IMR-90 (cell line): ENCODE measurements at regions not wholly inside any gene's neighbourhood (a gene's known extent, or its start where the extent isn't known, plus 50 kb on each side); places are given as distances from the start of the nearest gene placed in this dataset.

Experiments used
- ATAC-seq: fragments of 200-7000 bp; cut with Tn5 transposase; 2 replicates; pipeline ENCODE4 v1.9.1; 2020; ENCODE audit warnings: low read depth, mild to moderate bottlenecking, moderate library complexity
- BruUV-seq: library from RNA; stranded (reverse); fragments of 400-500 nt; replicated peaks from 2 replicates; lab custom pipeline; 2021; lab: Mats Ljungman, UMichigan
- CTCF ChIA-PET: fragments of 300-600 bp; formaldehyde crosslinking; extraction: SDS; loops from one replicate; lab custom pipeline; 2021; ENCODE audit warnings: antibody characterized with exemption; lab: Yijun Ruan, JAX
- POLR2A ChIA-PET: fragments of 300-600 bp; sonication (Branson Sonifier 250); formaldehyde crosslinking; loops from one replicate; lab custom pipeline; 2022; ENCODE audit warnings: antibody characterized with exemption; ENCODE audit not compliant: unreplicated experiment; lab: Charles Lee
- DNase-seq: peaks from one replicate; pipeline ENCODE4 v3.0.0; 2013
- H2AFZ ChIP-seq: replicated peaks from 2 replicates; pipeline ENCODE3; 2013; ENCODE audit warnings: low read length, mild to moderate bottlenecking; ENCODE audit not compliant: poor library complexity
- H2AK5ac ChIP-seq: 2 replicates; pipeline ENCODE4 v1.6.1; 2013; ENCODE audit warnings: low read depth, low read length, inconsistent platforms
- H2AK9ac ChIP-seq: replicated peaks from 2 replicates; pipeline ENCODE3; 2013; ENCODE audit warnings: mild to moderate bottlenecking, low read depth, low read length, moderate library complexity; ENCODE audit not compliant: poor library complexity
- H2BK120ac ChIP-seq: 2 replicates; pipeline ENCODE4 v1.6.1; 2013; ENCODE audit warnings: low read depth, low read length, inconsistent platforms
- H2BK15ac ChIP-seq: 3 replicates; pipeline ENCODE4 v1.6.1; 2013; ENCODE audit warnings: low read depth, low read length, inconsistent platforms
- H2BK20ac ChIP-seq: 2 replicates; pipeline ENCODE4 v1.6.1; 2013; ENCODE audit warnings: low read depth, mild to moderate bottlenecking, inconsistent platforms, low read length, moderate library complexity
- H2BK5ac ChIP-seq: 2 replicates; pipeline ENCODE4 v1.6.1; 2013; ENCODE audit warnings: mild to moderate bottlenecking, low read depth, low read length, inconsistent platforms; ENCODE audit not compliant: poor library complexity, severe bottlenecking
- H3K14ac ChIP-seq: replicated peaks from 2 replicates; pipeline ENCODE4 v1.6.1; 2013; ENCODE audit warnings: low read depth, low read length, inconsistent platforms
- H3K18ac ChIP-seq: 2 replicates; pipeline ENCODE4 v1.6.1; 2013; ENCODE audit warnings: low read depth, low read length, control low read depth
- H3K23ac ChIP-seq: 2 replicates; pipeline ENCODE4 v1.6.1; 2013; ENCODE audit warnings: low read depth, low read length, inconsistent platforms
- H3K27ac ChIP-seq: 2 replicates; pipeline ENCODE4 v1.5.1; 2013; ENCODE audit warnings: mild to moderate bottlenecking, control low read depth, low read length; ENCODE audit not compliant: insufficient read depth
- H3K27me3 ChIP-seq: 2 replicates; pipeline ENCODE4 v1.6.1; 2013; ENCODE audit warnings: low read length; ENCODE audit not compliant: control insufficient read depth, insufficient read depth
- H3K36me3 ChIP-seq: 2 replicates; pipeline ENCODE4 v1.6.1; 2013; ENCODE audit warnings: low read length, mixed read lengths; ENCODE audit not compliant: control insufficient read depth, insufficient read depth
- H3K4ac ChIP-seq: 2 replicates; pipeline ENCODE4 v1.6.1; 2013; ENCODE audit warnings: low read depth, low read length, inconsistent platforms
- H3K4me1 ChIP-seq: 2 replicates; pipeline ENCODE4 v1.6.1; 2013; ENCODE audit warnings: low read length, mixed read lengths; ENCODE audit not compliant: control insufficient read depth, insufficient read depth
- H3K4me2 ChIP-seq: 2 replicates; pipeline ENCODE4 v1.6.1; 2013; ENCODE audit warnings: low read depth, mild to moderate bottlenecking, control low read depth, low read length, moderate library complexity
- H3K4me3 ChIP-seq: 2 replicates; pipeline ENCODE4 v1.5.1; 2013; ENCODE audit warnings: low read depth, mild to moderate bottlenecking, control low read depth, low read length, moderate library complexity; ENCODE audit not compliant: insufficient read depth
- H3K56ac ChIP-seq: 2 replicates; pipeline ENCODE4 v1.6.1; 2013; ENCODE audit warnings: low read length, inconsistent platforms; ENCODE audit not compliant: insufficient read depth; ENCODE audit errors: extremely low read depth
- H3K79me1 ChIP-seq, 2 experiments: 2 replicates each; pipeline ENCODE4 v1.6.1; 2013; ENCODE audit warnings: low read length in 2 of 2, inconsistent platforms in 1 of 2, low read depth in 1 of 2
- H3K9ac ChIP-seq: 2 replicates; pipeline ENCODE4 v1.6.1; 2013; ENCODE audit warnings: low read depth, low read length, control low read depth
- H3K9me1 ChIP-seq: 2 replicates; pipeline ENCODE4 v1.6.1; 2013; ENCODE audit warnings: low read length, inconsistent platforms; ENCODE audit not compliant: insufficient read depth
- H3K9me3 ChIP-seq: 2 replicates; pipeline ENCODE4 v1.6.1; 2013; ENCODE audit warnings: low read length; ENCODE audit not compliant: control insufficient read depth, insufficient read depth
- H4K20me1 ChIP-seq: 2 replicates; pipeline ENCODE4 v1.6.1; 2013; ENCODE audit warnings: low read length, inconsistent platforms; ENCODE audit not compliant: insufficient read depth
- H4K5ac ChIP-seq: 2 replicates; pipeline ENCODE4 v1.6.1; 2013; ENCODE audit warnings: mild to moderate bottlenecking, low read depth, low read length, control low read depth
- H4K8ac ChIP-seq, 2 experiments: 2 replicates each; pipeline ENCODE4 v1.6.1; 2013; ENCODE audit warnings: low read depth in 2 of 2, low read length in 2 of 2, control low read depth in 1 of 2, inconsistent platforms in 1 of 2
- H4K91ac ChIP-seq: 2 replicates; pipeline ENCODE4 v1.6.1; 2013; ENCODE audit warnings: low read depth, low read length, inconsistent platforms; ENCODE audit not compliant: insufficient read depth
- CEBPB ChIP-seq: IDR thresholded peaks from 2 replicates; pipeline ENCODE4 v1.6.1; 2012; ENCODE audit warnings: low read depth, low read length, improper control_type of control experiment
- CHD1 ChIP-seq: IDR thresholded peaks from 2 replicates; pipeline ENCODE4 v1.6.1; 2012; ENCODE audit warnings: low read depth, low read length, improper control_type of control experiment
- FOS ChIP-seq: fragments of 150-350 bp; IDR thresholded peaks from 2 replicates; pipeline ENCODE4 v1.6.1; 2016; ENCODE audit warnings: low read depth, low read length
- MAFK ChIP-seq: IDR thresholded peaks from 2 replicates; pipeline ENCODE4 v1.6.1; 2012; ENCODE audit warnings: low read depth, low read length, improper control_type of control experiment
- MAZ ChIP-seq: IDR thresholded peaks from 2 replicates; pipeline ENCODE4 v1.6.1; 2012; ENCODE audit warnings: low read depth, mild to moderate bottlenecking, low read length, improper control_type of control experiment, moderate library complexity, borderline replicate concordance
- MXI1 ChIP-seq: IDR thresholded peaks from 2 replicates; pipeline ENCODE4 v1.6.1; 2012; ENCODE audit warnings: low read depth, mild to moderate bottlenecking, low read length, moderate library complexity, borderline replicate concordance
- NFE2L2 ChIP-seq: fragments of 150-350 bp; IDR thresholded peaks from 2 replicates; pipeline ENCODE4 v1.6.1; 2016; ENCODE audit warnings: low read depth, mild to moderate bottlenecking, low read length
- RAD21 ChIP-seq: IDR thresholded peaks from 2 replicates; pipeline ENCODE4 v1.6.1; 2012; ENCODE audit warnings: low read length, improper control_type of control experiment
- RCOR1 ChIP-seq: IDR thresholded peaks from 2 replicates; pipeline ENCODE4 v1.6.1; 2012; ENCODE audit warnings: mild to moderate bottlenecking, low read length, improper control_type of control experiment; ENCODE audit not compliant: insufficient replicate concordance
- RFX5 ChIP-seq: IDR thresholded peaks from 2 replicates; pipeline ENCODE4 v1.8.0; 2012; ENCODE audit warnings: low read depth, mild to moderate bottlenecking, low read length, moderate library complexity
- SMC3 ChIP-seq: fragments of 150-350 bp; IDR thresholded peaks from 2 replicates; pipeline ENCODE4 v1.6.1; 2016; ENCODE audit warnings: low read depth, mild to moderate bottlenecking, antibody characterized with exemption, low read length, moderate library complexity
- USF2 ChIP-seq: fragments of 150-350 bp; IDR thresholded peaks from 2 replicates; pipeline ENCODE4 v1.6.1; 2017; ENCODE audit warnings: mild to moderate bottlenecking, antibody characterized with exemption, low read length, low read depth
- WGBS, 2 experiments: methylation state at CpG; one replicate each; pipeline versions ENCODE4 v1.1.5 to v1.1.7; 2013; ENCODE audit warnings: missing lambda C conversion rate in 2 of 2; ENCODE audit not compliant: insufficient read length in 1 of 2; ENCODE audit errors: extremely low coverage in 2 of 2; 5-methylcytosine and 5-hydroxymethylcytosine counted together
- dilution Hi-C: fragments of 300-500 bp; cut with HindIII; formaldehyde crosslinking; loops from one replicate; pipeline ENCODE4 v1.14.3; 2018; ENCODE audit warnings: low sequenced_read_pairs; ENCODE audit not compliant: unreplicated experiment
- in situ Hi-C: fragments of 300-500 bp; cut with MboI; formaldehyde crosslinking; loops from 3 replicates; pipeline ENCODE4 v1.14.3; 2019; ENCODE audit warnings: low sequenced_read_pairs, inconsistent platforms, mixed read lengths
- intact Hi-C: fragments of 100-400 bp; cut with micrococcal nuclease; formaldehyde crosslinking; loops from 2 replicates; pipeline ENCODE4 v1.10.0; 2022

DNA sequence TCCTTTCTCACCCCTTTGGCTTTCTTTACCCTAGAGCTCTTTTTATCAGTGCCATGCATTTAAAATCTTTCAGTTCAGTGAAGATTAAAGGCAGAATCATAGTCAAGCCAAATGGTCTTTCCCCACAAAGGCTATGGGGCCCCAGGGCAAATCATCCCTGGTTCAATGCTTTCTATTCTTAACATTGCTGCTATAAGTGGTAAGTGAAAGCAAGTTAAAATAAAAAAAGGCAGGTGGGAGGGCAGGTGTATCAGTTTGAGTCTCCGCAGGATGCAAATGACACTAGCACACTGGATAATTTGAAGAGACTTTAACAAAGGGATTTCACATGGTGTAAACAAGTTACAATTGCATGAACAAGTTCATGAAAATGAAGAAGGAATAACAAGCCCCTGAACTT, 757.4 kb downstream of the SATB2 start:
- Histone ChIP-seq H3K14ac (no peak overlapping the region), H2BK120ac (no peak overlapping the region), H3K27me3 (no peaks in the 10 kb centered on the region), H3K23ac (no peak overlapping the region), H3K27ac (no peak overlapping the region), H2AK9ac (no peak overlapping the region), H2BK15ac (no peak overlapping the region), H3K9me1 (no peaks in the 10 kb centered on the region), H3K79me1 (no peaks in the 10 kb centered on the region), H4K5ac (no peak overlapping the region), H3K56ac (no peak overlapping the region), H3K4ac (no peak overlapping the region), H3K4me2 (no peak overlapping the region), H2BK20ac (no peak overlapping the region), H3K36me3 (no peaks in the 10 kb centered on the region), H3K9me3 (no peaks in the 10 kb centered on the region), H3K9ac (no peak overlapping the region), H4K20me1 (no peaks in the 10 kb centered on the region), H2AFZ (no peak overlapping the region), H3K4me1 (no peaks in the 10 kb centered on the region), H3K4me3 (no peak overlapping the region), H4K8ac (no peak overlapping the region), H2AK5ac (no peak overlapping the region), H3K18ac (no peak overlapping the region), H2BK5ac (no peak overlapping the region), H4K91ac (no peak overlapping the region)
- intact Hi-C loops (no loop called here), dilution Hi-C loops (no loop called here), in situ Hi-C loops (no loop called here)
- no peak for TF ChIP-seq CEBPB
- no peak for TF ChIP-seq FOS
- TF ChIP-seq MAZ, result no peak
- TF ChIP-seq MAFK, result no peak
- no peak for TF ChIP-seq SMC3
- TF ChIP-seq RFX5, result no peak
- TF ChIP-seq MXI1, result no peak
- TF ChIP-seq USF2, result no peak
- TF ChIP-seq RAD21, result no peak
- no peak for TF ChIP-seq RCOR1
- TF ChIP-seq NFE2L2, result no peak
- no peak for TF ChIP-seq CHD1
- POLR2A ChIA-PET, result no interaction called here
- no peak for ATAC-seq
- CTCF ChIA-PET, result no interaction called here
- 100% methylated on average over 1 of the region's 1 CpG; no CpG with 5 or more reads in 1 of the 2 experiments for WGBS, 2 experiments
- no peak for DNase-seq
- BruUV-seq, result no TSS peak
